Mesothelial cell of epicardium (in vitro differentiated cells): ENCODE measurements at regions not wholly inside any gene's neighbourhood (a gene's known extent, or its start where the extent isn't known, plus 50 kb on each side); places are given as distances from the start of the nearest gene placed in this dataset.

ENCODE experiments used
- DNase-seq, 2 experiments: peaks; one replicate each; pipeline ENCODE4 v3.0.0; 2021; ENCODE audit warnings: low spot score in 2 of 2; ENCODE audit not compliant: unreplicated experiment in 2 of 2
- H3K27ac Mint-ChIP-seq: 2 replicates; pipeline ENCODE4 v1.8.0; 2021; ENCODE audit warnings: mixed read lengths
- H3K27me3 Mint-ChIP-seq: 2 replicates; pipeline ENCODE4 v1.8.0; 2021; ENCODE audit warnings: low read depth, mixed read lengths
- H3K36me3 Mint-ChIP-seq: 2 replicates; pipeline ENCODE4 v1.8.0; 2021; ENCODE audit warnings: mixed read lengths
- H3K4me1 Mint-ChIP-seq: 2 replicates; pipeline ENCODE4 v1.8.0; 2021; ENCODE audit warnings: mixed read lengths
- H3K4me3 Mint-ChIP-seq: 2 replicates; pipeline ENCODE4 v1.8.0; 2021; ENCODE audit warnings: mild to moderate bottlenecking, moderate library complexity, mixed read lengths
- H3K9me3 Mint-ChIP-seq: 2 replicates; pipeline ENCODE4 v1.8.0; 2021; ENCODE audit warnings: mixed read lengths
- TF ChIP-seq, protein P1 (sequence below): fragments of 200-600 bp; sonication (generic); IDR thresholded peaks from one replicate; pipeline ENCODE4 v1.5.0; 2021; ENCODE audit warnings: antibody characterized with exemption; ENCODE audit not compliant: unreplicated experiment

DNA sequence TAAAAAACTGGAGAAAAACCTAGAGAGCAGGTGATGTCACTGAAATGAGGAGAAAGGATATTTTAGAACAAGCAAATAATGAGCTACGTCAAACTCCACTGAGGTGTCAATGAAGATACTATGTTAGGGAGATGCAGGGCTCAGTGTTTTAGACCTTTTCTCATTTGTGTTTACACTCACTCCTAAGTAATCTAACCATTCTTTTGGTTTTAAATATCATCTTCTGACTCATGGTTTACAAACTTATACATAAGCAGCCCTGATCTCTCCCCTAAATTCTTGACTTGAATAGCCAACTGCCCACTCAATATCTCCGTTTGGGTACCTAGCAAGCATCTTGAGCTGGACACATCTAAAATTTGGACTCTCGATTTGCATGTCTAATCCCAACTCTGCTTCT lies 272.4 kb downstream of the MEF2C start:
- no peaks in the 10 kb centered on the region for H3K36me3 Mint-ChIP-seq
- H3K27ac Mint-ChIP-seq: no peak overlapping the region
- peaks cover 7% of the 10 kb centered on the region for H3K9me3 Mint-ChIP-seq
- no peaks in the 10 kb centered on the region for H3K4me1 Mint-ChIP-seq
- peaks cover 7% of the 10 kb centered on the region for H3K27me3 Mint-ChIP-seq
- DNase-seq: no peak
- TF ChIP-seq, protein P1, sequence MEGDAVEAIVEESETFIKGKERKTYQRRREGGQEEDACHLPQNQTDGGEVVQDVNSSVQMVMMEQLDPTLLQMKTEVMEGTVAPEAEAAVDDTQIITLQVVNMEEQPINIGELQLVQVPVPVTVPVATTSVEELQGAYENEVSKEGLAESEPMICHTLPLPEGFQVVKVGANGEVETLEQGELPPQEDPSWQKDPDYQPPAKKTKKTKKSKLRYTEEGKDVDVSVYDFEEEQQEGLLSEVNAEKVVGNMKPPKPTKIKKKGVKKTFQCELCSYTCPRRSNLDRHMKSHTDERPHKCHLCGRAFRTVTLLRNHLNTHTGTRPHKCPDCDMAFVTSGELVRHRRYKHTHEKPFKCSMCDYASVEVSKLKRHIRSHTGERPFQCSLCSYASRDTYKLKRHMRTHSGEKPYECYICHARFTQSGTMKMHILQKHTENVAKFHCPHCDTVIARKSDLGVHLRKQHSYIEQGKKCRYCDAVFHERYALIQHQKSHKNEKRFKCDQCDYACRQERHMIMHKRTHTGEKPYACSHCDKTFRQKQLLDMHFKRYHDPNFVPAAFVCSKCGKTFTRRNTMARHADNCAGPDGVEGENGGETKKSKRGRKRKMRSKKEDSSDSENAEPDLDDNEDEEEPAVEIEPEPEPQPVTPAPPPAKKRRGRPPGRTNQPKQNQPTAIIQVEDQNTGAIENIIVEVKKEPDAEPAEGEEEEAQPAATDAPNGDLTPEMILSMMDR: no peak
- H3K4me3 Mint-ChIP-seq: no peak overlapping the region

DNA sequence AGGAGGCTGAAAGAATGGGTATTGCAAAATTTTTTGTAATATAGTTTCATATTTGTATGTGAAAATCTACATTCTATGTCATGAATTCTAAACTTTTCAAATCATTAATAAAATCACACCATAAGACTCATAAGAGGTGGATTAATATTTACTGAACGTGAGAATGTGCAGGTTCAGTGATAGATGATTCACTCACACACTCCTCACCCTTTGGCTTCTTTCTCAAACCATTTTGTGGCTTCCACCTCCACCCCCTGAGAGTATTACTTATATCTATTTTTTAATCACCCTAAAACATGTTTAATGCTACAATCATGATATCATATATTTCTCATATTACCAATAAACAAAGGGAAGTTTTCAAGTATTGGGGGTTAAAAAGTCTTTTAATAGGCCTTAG lies 275.5 kb downstream of the MEF2C start:
- Mint-ChIP-seq H3K9me3 (no peaks in the 10 kb centered on the region), H3K27ac (no peak overlapping the region), H3K4me3 (no peak overlapping the region), H3K27me3 (peaks cover 6% of the 10 kb centered on the region), H3K36me3 (no peaks in the 10 kb centered on the region), H3K4me1 (no peaks in the 10 kb centered on the region)
- no peak for DNase-seq
- TF ChIP-seq, protein P1: no peak

GRCh38 chr5:88606626-88607025 lies 276.4 kb downstream of the MEF2C start:
- peaks cover 5% of the 10 kb centered on the region for H3K27me3 Mint-ChIP-seq
- H3K36me3 Mint-ChIP-seq: no peaks in the 10 kb centered on the region
- H3K4me3 Mint-ChIP-seq: no peak overlapping the region
- no peak for DNase-seq
- H3K27ac Mint-ChIP-seq: no peak overlapping the region
- H3K4me1 Mint-ChIP-seq: no peaks in the 10 kb centered on the region
- TF ChIP-seq, protein P1: no peak
- peaks cover 4% of the 10 kb centered on the region for H3K9me3 Mint-ChIP-seq

GRCh38 chr5:88606173-88606572 lies 276.8 kb downstream of the MEF2C start:
- TF ChIP-seq, protein P1: no peak
- no peaks in the 10 kb centered on the region for H3K4me1 Mint-ChIP-seq
- DNase-seq: no peak
- no peak overlapping the region for H3K27ac Mint-ChIP-seq
- peaks cover 5% of the 10 kb centered on the region for H3K9me3 Mint-ChIP-seq
- peaks cover 4% of the 10 kb centered on the region for H3K27me3 Mint-ChIP-seq
- no peaks in the 10 kb centered on the region for H3K36me3 Mint-ChIP-seq
- H3K4me3 Mint-ChIP-seq: no peak overlapping the region

DNA sequence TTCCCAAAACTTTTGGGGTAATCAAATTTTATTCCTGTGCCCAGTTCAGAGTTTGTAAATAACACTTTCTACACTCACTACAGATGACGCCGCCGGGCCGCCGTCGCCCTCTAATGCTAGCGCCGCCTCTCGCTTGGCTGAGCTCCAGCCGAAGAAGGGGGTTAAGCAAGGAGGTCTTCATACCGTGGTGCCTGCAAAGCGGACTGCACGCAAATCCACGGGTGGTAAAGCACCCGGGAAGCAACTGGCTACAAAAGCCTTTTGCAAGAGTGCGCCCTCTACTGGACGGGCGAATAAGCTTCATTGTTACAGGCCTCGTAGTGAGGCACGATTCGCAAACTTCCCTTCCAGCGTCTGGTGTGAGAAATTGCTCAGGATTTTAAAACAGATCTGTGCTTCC lies 280.4 kb downstream of the MEF2C start:
- Mint-ChIP-seq H3K9me3 (peaks cover 8% of the 10 kb centered on the region), H3K4me3 (no peak overlapping the region), H3K27ac (no peak overlapping the region), H3K36me3 (no peaks in the 10 kb centered on the region), H3K27me3 (peaks cover 5% of the 10 kb centered on the region), H3K4me1 (no peaks in the 10 kb centered on the region)
- TF ChIP-seq, protein P1: peak; percentile 60
- DNase-seq: no peak

DNA sequence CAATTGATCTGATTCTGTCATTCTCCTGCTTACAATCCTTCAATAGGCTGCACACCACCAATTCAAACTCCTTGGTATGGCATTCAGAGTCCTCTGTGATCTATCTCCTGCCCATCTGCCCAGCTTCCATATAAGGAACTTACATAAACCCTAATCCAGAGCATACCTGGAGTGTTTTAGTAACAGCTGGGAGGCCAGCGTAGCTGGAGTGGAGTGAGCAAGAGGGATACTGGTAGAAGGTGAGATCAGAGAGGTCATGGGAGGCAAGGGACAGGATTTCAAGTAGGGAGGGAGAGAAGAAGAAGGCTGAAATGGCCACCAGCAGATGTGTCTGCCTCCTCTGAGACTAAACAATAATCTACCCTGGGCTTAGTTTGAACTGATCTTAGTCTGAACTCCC lies 288.5 kb downstream of the MEF2C start:
- no peak for DNase-seq
- TF ChIP-seq, protein P1: no peak
- Mint-ChIP-seq H3K4me1 (no peaks in the 10 kb centered on the region), H3K9me3 (peaks cover 15% of the 10 kb centered on the region), H3K36me3 (no peaks in the 10 kb centered on the region), H3K4me3 (no peak overlapping the region), H3K27ac (no peak overlapping the region), H3K27me3 (no peaks in the 10 kb centered on the region)
